Adipose tissue (tissue), 3 donors: ENCODE measurements at regions not wholly inside any gene's neighbourhood (a gene's known extent, or its start where the extent isn't known, plus 50 kb on each side); places are given as distances from the start of the nearest gene placed in this dataset.

ENCODE experiments used
- H3K27ac ChIP-seq: one replicate; pipeline ENCODE4 v1.5.1; 2013; ENCODE audit warnings: low read depth, low read length
- WGBS, 3 donors: extraction: QIAGEN DNeasy Blood & Tissue Kit; methylation state at CpG; one replicate each; pipeline ENCODE4 v1.1.7; 2013; 5-methylcytosine and 5-hydroxymethylcytosine counted together
- donor health status: healthy with polysubstance abuse.
- donor health status: Bipolar disorder and iron deficiency.
- donor health status: healthy.

DNA sequence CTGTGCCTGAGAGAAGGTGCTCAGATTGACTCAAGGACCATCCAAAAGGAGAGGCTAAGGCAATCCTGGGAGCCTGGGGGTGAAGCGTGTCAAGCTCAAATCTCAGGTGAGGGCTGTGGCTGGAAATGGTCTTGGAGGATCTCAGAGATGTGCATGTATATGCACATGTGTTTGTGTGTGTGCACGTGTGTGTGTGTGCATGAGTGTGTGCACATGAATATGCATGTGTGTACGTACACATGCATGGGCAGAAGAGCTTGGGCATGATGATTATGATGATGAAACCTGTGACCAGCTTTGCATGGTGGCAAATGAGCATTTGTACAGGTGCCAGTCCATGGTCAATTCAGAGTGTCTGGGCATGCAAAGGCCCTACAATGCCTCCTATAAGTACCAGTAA, 326.6 kb downstream of the CXCL12 start:
- H3K27ac ChIP-seq = no peak overlapping the region
- 94 to 100% (median 94%) methylated on average over 3 of the region's 3 CpGs for WGBS, 3 donors

DNA sequence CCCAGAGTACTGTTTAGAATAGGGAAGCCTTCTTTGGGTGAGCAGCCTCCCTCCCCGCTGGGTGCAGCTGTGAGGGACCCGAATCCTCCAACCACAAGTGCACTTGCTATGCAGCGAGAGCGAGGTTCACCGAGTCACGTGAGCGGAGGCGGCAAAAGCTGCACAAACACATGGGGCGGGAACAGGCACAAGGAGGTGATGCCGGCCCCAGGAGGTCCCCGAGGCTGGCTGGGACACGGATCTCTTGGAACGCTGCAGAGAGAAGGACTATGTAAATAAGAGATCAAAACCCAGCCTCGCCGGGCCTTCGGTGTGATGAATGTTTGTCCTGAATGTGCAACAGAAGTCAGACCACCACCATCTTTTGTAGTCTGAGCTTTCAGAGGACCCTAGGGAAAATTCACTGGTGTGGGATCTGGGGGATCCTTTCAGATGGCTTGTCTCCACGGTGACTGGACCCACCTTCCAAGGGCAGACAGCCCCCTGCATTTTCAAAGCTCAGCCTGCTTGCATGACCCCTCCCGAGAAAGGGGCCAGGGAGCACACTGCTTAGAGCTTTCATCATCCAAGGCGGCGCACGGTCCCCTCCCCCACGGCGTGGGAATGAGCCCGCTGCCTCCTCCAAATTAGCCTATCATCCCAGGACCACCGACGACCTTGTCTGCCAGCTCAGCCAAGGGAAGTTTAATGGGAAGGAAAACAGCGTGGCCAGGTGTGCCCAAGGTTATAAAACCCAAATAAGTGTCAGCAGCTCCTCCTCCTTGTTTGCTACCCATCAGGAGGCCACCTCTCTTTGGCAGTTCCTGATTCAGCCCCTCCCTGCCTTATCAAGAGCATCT, 327.7 kb downstream of the CXCL12 start:
- WGBS, 3 donors = 22 to 75% (median 71%) methylated on average over 27 of the region's 27 CpGs
- H3K27ac ChIP-seq = no peak overlapping the region

DNA sequence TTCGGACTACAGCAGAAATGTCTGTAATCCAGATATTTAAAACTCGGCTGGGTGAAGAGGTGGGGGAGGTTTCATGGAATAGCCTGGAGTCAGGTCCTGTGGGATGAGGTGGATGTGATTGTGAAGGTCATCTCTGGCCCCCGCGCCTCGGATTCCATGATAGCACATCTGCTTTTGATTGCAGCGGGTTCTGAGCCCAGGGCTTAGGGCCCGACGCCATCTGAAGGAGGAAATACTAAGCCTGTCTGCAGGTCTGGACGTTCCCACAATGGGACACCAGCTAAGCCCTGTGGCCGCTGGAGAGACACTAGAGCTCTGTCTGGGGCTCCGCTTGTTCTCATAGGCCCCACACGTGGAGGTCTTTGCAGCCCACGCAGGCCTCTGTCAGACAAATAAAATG, 328.7 kb downstream of the CXCL12 start:
- WGBS, 3 donors = 72 to 83% (median 73%) methylated on average over 13 of the region's 13 CpGs
- H3K27ac ChIP-seq = no peak overlapping the region

DNA sequence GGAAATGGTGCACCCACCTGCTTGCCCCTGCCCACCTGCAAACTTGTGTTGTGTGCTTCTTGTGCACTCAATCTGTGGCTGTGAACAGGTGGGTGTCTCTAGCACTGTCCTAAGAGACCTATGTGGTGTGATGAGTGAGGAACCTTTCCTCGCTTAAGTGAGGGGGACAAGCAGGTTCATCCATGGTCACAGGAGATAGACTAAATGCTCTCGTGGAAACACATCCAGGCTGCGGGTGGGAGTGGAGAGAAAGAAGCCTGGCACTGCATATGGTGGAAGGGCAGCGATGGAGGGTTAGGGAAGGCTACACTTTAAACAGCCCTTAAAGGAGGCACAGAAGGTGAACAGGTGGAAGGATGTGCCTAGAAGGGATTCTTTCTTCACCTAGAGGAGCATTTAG, 330.9 kb downstream of the CXCL12 start:
- H3K27ac ChIP-seq = no peak overlapping the region
- WGBS, 3 donors = 98 to 100% (median 100%) methylated on average over 4 of the region's 4 CpGs

DNA sequence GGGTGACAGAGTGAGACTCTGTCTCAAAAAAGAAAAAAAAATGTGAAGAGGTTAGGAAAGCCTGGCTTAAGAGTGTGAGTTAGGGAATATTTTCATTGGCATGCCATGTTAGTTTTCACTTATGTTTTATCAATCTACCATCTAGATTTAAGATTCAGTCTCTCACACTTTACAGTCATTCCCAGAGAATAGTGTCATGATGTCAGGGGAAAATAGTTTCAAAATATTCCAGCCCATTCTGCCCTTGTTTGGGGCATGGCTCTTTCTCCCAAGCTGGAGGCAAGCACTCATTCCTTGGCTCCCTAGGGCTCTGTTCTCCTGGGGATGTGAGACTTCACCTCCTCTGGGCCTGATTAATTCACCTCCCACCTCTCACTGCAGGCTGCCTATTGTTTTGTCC, 331.5 kb downstream of the CXCL12 start:
- no peak overlapping the region for H3K27ac ChIP-seq

DNA sequence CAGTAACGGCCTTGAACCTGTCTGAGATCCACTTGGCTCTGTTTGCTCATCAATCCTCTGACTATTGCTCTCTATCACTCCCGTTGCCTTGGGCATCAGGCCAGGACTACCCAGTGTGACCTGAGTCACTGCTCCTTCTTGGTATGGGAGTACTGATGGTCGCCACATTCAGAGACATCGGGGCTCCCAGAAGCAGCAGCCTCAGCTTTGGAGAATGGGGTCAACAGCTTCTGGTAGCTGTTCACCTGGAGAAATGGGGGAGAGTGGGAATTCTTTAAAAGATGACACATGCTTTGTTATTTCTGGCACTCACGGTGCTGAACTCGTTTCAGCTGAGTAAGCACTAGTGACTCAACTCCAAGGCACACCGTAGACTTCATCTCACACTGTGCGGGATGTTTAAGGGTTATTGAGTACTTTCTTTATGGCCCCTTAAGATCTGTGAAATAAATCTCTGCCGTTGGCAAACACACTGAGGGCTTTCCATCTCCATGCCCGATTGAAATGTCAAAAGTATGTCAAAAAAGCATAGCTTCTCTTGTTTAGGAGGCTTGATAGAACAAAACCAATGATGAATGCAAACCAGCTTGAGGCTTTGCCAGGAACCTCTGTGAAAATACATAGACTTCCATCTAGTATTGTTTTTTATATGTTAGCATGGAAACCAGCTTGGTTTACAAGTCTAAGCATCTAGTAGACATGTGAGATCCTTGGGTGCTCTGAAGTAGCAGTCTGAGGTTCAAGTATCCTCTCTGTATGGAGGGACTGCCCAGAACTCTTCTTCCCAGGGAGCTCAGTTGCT, 333.1 kb downstream of the CXCL12 start:
- 37 to 71% (median 68%) methylated on average over 10 of the region's 10 CpGs for WGBS, 3 donors
- H3K27ac ChIP-seq = no peak overlapping the region

DNA sequence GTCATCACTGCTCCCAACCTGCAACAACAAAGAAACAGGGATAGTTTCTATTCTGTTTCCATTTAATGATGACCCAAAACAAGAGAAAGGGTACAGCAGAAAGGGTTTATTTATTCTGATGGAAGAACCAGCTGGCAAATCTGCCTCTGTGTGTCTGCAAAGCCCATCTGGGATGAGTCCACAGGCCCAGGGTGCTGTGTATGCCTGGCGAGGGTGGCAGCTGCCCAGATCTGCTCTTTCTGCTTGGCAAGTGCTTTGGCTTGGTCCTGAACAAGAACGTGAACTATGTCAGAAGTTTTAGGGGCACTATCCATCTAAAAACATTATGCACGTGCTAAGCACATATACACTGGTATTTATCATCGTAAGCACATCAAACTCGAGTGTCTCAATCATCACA, 333.8 kb downstream of the CXCL12 start:
- 50 to 89% (median 87%) methylated on average over 5 of the region's 5 CpGs for WGBS, 3 donors
- H3K27ac ChIP-seq = no peak overlapping the region

DNA sequence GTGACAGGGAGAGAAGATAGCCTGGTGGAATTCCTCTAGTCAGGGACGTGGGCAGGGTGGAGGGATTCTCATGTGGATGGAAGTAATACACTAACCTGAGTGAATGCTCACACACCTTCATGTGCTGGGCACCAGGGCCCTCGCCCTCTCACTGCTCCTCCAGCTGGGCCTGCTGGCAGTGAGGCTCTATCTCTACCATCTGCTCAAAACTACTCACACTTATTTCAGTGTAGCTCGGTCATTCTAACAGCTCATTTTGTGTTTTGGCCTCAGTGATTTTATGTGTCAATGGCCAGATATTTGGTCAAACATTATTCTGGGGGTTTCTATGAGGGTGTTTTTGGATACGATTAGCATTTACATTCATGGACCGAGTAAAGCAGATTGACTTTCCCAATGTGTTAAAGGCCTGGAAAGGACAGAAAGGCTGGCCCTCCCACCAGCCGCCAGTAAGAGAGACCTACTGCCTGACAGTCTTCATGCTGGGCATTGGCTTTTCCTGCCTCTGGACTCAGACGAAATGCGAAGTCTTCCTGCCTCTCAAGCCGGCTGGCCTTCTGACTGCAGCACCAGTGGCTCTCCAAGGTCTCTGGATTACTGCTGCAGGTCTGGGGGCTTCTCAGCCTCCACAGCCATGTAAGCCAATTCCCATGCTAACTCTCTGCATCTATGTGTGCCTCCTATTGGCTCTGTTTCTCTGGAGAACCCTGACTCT, 335.4 kb downstream of the CXCL12 start:
- H3K27ac ChIP-seq = no peak overlapping the region
- 86 to 96% (median 90%) methylated on average over 9 of the region's 9 CpGs for WGBS, 3 donors

DNA sequence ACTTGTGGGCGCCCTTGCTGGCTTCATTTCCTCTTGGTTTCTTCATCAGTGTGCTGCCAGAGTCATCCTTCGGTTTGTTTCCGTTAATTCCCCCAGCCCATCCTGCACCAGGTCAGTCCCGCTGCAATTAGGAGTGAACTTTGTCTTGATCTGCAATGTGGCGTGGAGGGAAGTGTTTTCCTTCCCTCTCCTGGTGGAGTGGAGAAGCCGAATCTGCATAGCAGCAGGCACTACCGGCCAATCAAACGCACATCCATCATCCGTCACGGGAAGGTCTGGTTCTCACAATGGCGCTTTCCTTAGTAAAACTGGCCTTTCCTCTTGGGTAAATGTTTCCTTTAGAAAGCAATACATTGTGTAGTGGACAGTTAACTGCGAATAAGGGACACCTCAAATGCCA, 337.5 kb downstream of the CXCL12 start:
- no peak overlapping the region for H3K27ac ChIP-seq
- 37 to 67% (median 42%) methylated on average over 12 of the region's 12 CpGs for WGBS, 3 donors

DNA sequence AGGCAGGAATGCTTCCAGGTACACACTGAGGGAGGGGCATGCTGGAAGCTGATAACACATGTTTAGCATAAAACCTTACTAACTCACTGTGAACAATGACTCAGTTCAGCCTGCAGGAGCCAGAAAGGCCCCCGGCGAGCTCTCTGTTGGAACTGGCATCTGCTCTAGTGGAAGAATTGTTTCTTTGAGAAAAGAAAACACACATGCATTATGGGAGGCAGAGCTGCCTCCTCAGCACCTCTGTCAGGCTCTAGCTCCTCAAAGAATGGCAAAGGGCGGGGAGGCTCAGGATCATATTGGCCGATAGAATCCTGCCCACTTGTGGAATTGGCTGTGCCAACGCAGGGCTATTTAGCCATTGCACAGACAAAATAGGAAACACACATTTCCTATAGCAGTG, 338.3 kb downstream of the CXCL12 start:
- H3K27ac ChIP-seq = no peak overlapping the region
- 57 to 71% (median 57%) methylated on average over 5 of the region's 5 CpGs for WGBS, 3 donors

DNA sequence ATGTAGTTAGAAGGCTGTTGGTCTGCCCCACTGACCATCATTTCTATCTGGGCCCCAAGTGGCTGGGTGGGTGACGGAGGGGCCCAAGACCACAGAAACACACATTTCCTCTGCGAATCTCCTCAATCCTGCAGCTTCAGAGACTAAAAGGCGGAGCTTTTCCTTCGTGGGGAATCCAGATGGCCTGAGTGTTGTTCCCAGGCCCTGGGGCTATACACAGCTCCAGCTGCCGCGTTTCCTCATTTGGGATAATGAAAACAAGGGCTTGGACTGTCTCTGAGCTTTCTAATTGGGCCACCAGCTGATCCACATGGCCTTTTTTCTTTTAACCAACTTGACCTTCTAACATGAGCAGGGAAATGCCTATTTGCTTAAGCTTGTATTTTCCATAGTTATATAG, 339.9 kb downstream of the CXCL12 start:
- no peak overlapping the region for H3K27ac ChIP-seq
- WGBS, 3 donors = 73 to 77% (median 74%) methylated on average over 6 of the region's 6 CpGs

DNA sequence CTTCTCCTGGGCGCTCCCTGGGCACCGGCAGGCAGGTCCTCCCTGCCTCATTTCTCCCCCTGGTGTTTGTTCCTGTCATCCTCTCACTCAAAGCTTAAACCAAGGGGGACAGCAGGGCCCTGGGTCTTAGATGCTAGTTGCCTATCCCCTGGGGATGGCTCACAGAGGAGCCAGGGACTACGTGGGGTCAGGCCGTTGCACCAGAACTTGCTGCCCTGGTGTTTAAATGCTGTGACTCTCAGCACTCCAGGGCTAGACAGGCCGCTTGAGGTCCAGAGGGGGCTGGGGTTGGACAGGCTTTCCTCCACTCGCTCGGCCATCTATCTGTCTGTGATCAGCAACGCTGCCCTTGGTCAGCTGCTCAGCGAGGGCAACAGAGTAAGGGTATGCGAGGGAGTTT, 340.3 kb downstream of the CXCL12 start:
- H3K27ac ChIP-seq = no peak overlapping the region
- WGBS, 3 donors = 72 to 92% (median 90%) methylated on average over 10 of the region's 10 CpGs

DNA sequence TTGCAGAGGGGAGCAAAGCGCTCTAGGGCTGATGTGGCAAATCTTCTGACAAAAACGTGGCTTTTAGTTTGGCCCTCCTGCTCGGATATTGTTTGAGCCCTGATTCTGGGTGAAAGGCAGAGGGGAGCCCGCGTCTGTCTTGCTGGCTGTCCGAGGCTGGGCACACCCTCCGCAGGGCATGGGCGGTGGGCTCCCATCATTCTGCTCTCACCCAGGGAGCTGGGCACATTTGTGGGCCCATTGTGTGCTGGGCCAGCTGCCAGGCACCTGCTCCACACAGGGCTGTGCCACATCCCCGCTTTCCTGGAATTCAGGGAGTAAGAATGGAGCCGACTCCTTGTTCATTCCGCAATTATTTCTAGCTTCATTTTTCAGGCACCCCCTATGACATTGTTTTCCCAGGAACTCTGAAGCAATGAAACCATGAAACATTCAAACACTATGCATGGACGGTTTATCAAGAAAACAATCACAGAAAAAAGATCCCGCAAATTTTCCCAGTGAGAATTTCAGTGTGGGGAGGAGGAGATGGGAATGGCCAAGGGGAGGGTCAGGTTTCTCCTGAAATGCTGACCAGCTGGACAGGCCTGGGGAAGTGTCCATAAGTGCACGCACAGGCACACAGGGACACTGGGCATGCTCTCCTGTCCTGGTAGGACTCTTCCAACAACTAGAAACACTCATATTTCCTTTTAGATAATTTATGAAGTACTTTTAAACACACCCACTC, 341.1 kb downstream of the CXCL12 start:
- H3K27ac ChIP-seq = no peak overlapping the region
- 81 to 93% (median 83%) methylated on average over 14 of the region's 14 CpGs for whole genome bisulfite sequencing, 3 donors

DNA sequence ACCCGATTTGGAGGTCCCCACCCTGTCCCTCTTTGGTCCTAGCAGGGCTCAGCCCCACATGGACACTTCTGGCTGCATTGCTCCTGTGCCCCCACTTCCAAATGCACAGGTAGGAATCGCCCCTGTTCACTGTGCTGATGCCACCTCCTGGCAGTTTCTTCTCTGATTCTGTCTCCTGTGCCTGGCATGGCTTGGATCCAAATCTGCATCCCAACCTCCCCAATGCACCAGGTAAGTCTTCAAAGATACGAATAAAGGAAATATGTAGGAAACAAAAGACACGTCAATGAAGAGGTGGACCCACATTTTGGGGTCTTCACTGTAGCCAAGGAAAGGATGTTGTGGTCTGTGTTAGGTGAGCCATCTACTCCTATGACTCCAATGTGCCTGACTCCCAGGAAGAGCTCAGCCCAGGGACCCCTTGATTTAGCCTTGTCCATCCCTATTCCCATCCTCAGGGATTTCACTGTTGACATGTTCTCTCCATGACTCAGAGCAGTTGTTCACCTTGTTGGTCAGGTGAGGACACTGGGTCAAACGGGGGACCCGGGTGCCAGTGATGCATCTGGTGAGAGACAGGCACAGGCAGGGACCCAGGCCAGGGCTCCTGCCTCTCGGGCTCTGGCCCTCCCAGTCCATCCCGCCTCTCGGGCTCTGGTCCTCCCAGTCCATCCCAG, 341.8 kb downstream of the CXCL12 start:
- no peak overlapping the region for H3K27ac ChIP-seq
- WGBS, 3 donors = 76 to 84% (median 80%) methylated on average over 9 of the region's 9 CpGs

DNA sequence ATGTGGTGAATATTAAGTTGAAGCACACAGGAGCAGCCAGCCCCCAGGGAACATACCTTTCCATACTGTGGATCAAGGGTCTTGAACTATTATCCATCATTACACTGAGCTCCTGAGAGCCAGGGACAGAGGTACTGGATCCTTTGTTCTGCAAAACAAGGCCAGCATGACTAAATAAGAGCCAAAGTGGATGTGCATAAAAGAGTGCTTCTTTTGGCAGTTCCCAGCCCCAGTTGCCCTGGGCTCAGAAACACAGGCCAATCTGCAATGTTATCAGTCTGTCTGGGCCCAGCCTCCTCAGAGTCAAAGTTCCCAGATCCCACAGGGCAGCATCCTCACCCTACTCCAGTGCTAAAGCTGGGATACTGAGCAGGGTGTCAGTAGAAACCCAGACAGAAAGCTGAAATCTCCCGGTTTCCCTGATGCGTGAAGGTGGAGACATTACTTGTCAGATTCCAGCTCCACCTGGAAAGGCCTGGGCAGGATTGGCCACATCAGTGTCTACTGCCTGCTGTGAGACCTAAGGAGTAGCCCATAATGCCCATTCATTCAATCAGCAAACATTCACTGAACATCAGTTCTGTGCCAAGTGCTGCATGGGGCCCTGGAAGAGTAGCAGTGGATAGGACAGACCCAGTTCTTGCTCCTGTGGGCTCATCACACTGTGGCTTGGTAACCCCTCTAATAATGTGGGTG, 342.7 kb downstream of the CXCL12 start:
- WGBS, 3 donors = 96 to 100% (median 98%) methylated on average over 2 of the region's 2 CpGs

DNA sequence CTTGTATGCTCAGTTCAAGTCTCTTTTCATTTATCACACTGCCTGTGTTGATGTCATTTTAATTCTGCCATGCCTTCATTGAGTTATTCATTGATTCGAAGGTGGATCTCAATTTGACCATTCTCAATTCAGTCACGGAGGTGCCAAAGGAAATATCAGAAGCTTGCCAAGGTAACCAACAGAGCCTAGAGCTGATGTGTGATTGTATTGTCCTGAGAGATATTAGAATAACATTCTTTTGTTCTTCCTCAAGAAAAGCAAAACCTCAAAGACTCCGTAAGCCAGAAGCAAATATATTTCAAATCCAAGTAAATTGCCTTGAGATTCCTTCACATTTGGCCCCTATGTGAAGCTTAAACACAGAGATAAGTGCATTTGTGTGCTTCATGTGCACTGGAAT, 345.3 kb downstream of the CXCL12 start:
- H3K27ac ChIP-seq = no peak overlapping the region
- WGBS, 3 donors = 34 to 78% (median 78%) methylated on average over 3 of the region's 3 CpGs

More for the DNA sequence above, 342.7 kb downstream of the CXCL12 start:
- no peak overlapping the region for H3K27ac ChIP-seq

DNA sequence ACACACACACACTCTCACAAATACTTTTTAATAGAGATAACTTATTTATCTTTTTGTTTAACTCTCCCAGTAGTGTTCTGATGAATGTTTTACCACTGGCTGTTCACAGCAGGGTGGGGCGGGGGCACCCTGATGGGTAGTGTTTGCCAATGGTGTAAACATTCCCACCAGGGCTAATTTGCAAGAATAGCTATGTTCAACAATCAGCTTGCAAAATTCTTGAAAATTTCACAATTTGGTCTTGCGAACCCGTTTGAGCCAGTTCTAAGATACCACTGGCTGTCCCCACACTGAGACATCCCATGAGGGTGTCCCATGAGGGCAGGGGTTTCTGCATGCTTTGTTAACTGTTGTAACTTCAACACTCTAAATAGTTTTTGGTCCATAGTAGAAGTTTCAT, 348.5 kb downstream of the CXCL12 start:
- 52 to 88% (median 70%) methylated on average over 3 of the region's 3 CpGs for WGBS, 3 donors
- H3K27ac ChIP-seq = no peak overlapping the region
